ENCODE measurements at regions not wholly inside any gene's neighbourhood (a gene's known extent, or its start where the extent isn't known, plus 50 kb on each side); places are given as distances from the start of the nearest gene placed in this dataset.

DNA sequence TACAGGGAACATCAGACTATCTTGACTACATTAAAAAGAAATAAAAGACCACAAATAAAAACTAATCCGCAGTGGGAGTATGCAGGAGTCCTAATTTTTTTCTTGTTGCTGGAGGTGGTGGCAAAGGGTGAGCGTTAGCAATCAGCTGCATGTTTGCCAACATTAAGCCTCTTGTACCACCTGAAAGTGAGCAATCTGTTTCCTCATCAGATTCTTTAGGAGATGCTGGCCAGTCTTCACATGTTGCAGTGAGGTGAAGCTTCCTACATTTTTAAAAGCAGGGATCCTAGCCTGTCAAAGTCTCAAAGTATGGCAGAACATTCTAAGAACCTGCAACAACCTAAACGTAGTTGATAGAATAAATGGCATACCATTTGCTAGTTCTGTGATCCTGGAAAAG is 162.2 kb upstream of the MEF2C start:
- Mint-ChIP-seq H3K27ac (ENCODE audit: unreplicated experiment) (no peak overlapping the region), H3K4me1 (ENCODE audit: unreplicated experiment) (no peaks in the 10 kb centered on the region), H3K27me3 (ENCODE audit: unreplicated experiment) (no peaks in the 10 kb centered on the region), H3K9me3 (ENCODE audit: unreplicated experiment) (peaks cover 5% of the 10 kb centered on the region), H3K4me3 (ENCODE audit: unreplicated experiment) (no peak overlapping the region), H3K36me3 (ENCODE audit: unreplicated experiment) (no peaks in the 10 kb centered on the region)
- TF ChIP-seq, protein P1, sequence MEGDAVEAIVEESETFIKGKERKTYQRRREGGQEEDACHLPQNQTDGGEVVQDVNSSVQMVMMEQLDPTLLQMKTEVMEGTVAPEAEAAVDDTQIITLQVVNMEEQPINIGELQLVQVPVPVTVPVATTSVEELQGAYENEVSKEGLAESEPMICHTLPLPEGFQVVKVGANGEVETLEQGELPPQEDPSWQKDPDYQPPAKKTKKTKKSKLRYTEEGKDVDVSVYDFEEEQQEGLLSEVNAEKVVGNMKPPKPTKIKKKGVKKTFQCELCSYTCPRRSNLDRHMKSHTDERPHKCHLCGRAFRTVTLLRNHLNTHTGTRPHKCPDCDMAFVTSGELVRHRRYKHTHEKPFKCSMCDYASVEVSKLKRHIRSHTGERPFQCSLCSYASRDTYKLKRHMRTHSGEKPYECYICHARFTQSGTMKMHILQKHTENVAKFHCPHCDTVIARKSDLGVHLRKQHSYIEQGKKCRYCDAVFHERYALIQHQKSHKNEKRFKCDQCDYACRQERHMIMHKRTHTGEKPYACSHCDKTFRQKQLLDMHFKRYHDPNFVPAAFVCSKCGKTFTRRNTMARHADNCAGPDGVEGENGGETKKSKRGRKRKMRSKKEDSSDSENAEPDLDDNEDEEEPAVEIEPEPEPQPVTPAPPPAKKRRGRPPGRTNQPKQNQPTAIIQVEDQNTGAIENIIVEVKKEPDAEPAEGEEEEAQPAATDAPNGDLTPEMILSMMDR (IDR thresholded peaks at IDR 0.05): no peak
- DNase-seq (ENCODE audit: extremely low spot score, unreplicated experiment): no peak

DNA sequence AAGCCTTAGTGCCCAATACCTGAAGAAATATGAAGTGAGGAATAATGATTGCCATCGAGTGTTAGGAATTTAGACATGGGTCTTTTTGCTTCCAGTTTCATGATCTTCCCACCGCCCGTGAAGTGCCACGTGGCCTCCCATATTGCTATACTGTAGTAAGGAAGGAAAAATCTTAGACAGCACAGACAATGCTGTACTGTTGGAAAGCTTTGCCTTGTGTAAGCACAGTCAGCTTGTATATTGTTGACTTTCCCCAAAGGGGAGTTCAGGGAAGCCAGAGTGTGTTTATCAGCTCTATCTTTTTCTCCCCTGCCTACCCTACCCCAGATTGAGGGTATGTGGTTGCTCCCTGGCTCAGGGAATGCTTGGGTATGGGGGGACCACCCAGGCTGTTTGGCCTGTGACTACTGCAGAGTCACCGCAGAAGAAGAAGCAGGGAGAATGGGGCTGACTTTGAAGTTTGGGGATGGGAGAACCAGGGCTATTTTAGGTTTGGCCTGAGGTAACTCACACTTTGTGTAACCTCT is 161.8 kb upstream of the MEF2C start:
- TF ChIP-seq, protein P1 (IDR thresholded peaks at IDR 0.05): no peak
- H3K4me1 Mint-ChIP-seq (ENCODE audit: unreplicated experiment): no peaks in the 10 kb centered on the region
- no peaks in the 10 kb centered on the region for H3K27me3 Mint-ChIP-seq (ENCODE audit: unreplicated experiment)
- no peak for DNase-seq (ENCODE audit: extremely low spot score, unreplicated experiment)
- no peak overlapping the region for H3K27ac Mint-ChIP-seq (ENCODE audit: unreplicated experiment)
- no peaks in the 10 kb centered on the region for H3K36me3 Mint-ChIP-seq (ENCODE audit: unreplicated experiment)
- no peak overlapping the region for H3K4me3 Mint-ChIP-seq (ENCODE audit: unreplicated experiment)
- peaks cover 3% of the 10 kb centered on the region for H3K9me3 Mint-ChIP-seq (ENCODE audit: unreplicated experiment)

DNA sequence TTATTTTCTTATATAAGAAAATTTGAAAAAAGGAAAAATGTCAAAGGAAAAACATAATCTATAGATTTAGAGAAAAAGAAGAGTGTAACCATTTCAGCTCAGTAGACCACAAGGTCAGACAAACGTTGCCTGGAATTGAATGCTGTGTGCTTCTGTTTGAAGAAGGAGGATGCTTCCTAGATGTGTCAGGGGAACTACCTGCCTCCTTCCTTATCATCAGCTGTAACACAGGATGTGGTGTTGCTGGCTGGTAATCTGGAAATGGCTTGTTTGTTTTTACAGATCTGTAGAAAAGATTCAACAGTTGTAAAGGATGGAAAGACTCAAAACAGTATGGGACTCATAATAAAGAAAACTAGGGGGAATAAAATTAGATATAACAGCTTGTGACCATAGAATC is 160.7 kb upstream of the MEF2C start:
- Mint-ChIP-seq H3K36me3 (ENCODE audit: unreplicated experiment) (no peaks in the 10 kb centered on the region), H3K9me3 (ENCODE audit: unreplicated experiment) (peaks cover 3% of the 10 kb centered on the region), H3K27me3 (ENCODE audit: unreplicated experiment) (no peaks in the 10 kb centered on the region), H3K4me1 (ENCODE audit: unreplicated experiment) (no peaks in the 10 kb centered on the region), H3K27ac (ENCODE audit: unreplicated experiment) (no peak overlapping the region), H3K4me3 (ENCODE audit: unreplicated experiment) (no peak overlapping the region)
- no peak for DNase-seq (ENCODE audit: extremely low spot score, unreplicated experiment)
- TF ChIP-seq, protein P1 (IDR thresholded peaks at IDR 0.05): no peak

DNA sequence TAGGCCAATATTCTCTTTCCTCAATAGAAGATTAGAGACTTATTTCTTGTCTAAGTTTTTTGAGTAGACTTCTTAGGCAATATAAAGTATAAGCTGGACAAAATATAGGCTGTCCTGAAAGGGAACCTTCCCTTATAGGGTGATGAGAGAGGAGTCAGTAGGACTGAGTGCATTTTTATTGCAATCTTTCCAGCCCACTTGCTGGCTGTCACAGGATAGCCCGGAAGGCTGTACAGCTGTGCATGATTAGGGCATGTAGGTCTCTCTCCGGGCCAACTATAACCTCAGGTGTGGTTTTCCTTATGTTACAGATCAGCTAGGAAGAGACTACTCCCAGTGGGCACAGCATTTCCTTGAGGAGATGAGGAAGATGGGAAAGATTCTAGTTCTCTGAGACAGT is 159.8 kb upstream of the MEF2C start:
- H3K27me3 Mint-ChIP-seq (ENCODE audit: unreplicated experiment): no peaks in the 10 kb centered on the region
- no peaks in the 10 kb centered on the region for H3K4me1 Mint-ChIP-seq (ENCODE audit: unreplicated experiment)
- H3K4me3 Mint-ChIP-seq (ENCODE audit: unreplicated experiment): no peak overlapping the region
- H3K36me3 Mint-ChIP-seq (ENCODE audit: unreplicated experiment): no peaks in the 10 kb centered on the region
- H3K9me3 Mint-ChIP-seq (ENCODE audit: unreplicated experiment): peaks cover 6% of the 10 kb centered on the region
- TF ChIP-seq, protein P1 (IDR thresholded peaks at IDR 0.05): no peak
- no peak overlapping the region for H3K27ac Mint-ChIP-seq (ENCODE audit: unreplicated experiment)
- no peak for DNase-seq (ENCODE audit: extremely low spot score, unreplicated experiment)

DNA sequence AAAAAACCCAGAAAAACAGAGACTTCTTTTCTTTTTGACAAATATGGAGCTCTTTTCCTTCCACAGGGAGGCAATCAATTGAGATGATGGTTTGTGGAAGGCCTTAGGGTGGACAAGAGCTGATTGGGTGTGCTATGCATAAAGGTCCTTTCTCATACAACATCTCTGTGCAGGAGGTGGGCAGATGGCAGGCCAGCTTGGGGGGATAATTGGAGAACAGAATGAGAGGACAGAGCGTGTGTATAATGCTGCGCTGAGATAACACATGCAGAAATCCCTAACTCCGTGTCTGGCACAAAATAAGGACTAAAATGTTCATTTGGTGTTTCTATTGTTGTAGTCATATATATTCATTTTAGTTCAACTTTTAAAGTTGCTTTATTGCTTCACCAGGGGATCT is 159.0 kb upstream of the MEF2C start:
- Mint-ChIP-seq H3K4me3 (ENCODE audit: unreplicated experiment) (no peak overlapping the region), H3K27me3 (ENCODE audit: unreplicated experiment) (no peaks in the 10 kb centered on the region), H3K27ac (ENCODE audit: unreplicated experiment) (no peak overlapping the region), H3K9me3 (ENCODE audit: unreplicated experiment) (peaks cover 6% of the 10 kb centered on the region), H3K36me3 (ENCODE audit: unreplicated experiment) (no peaks in the 10 kb centered on the region), H3K4me1 (ENCODE audit: unreplicated experiment) (peaks cover 4% of the 10 kb centered on the region)
- TF ChIP-seq, protein P1 (IDR thresholded peaks at IDR 0.05): no peak
- no peak for DNase-seq (ENCODE audit: extremely low spot score, unreplicated experiment)
